H1 (cell line): ENCODE measurements at regions not wholly inside any gene's neighbourhood (a gene's known extent, or its start where the extent isn't known, plus 50 kb on each side); places are given as distances from the start of the nearest gene placed in this dataset.

Source experiments
- CTCF ChIA-PET: fragments of 300-600 bp; sonication (Branson Sonifier 250); formaldehyde crosslinking; loops from one replicate; lab custom pipeline; 2021; ENCODE audit not compliant: partially characterized antibody; lab: Charles Lee
- POLR2A ChIA-PET: fragments of 300-600 bp; sonication (Branson Sonifier 250); formaldehyde crosslinking; loops from one replicate; lab custom pipeline; 2021; ENCODE audit warnings: inconsistent platforms; ENCODE audit not compliant: partially characterized antibody; lab: Charles Lee
- DNase-seq, 2 experiments: peaks; one replicate each; pipeline versions ENCODE4 v3.0.0 to v3.0.0-alpha.2; 2010 to 2022; ENCODE audit warnings: low spot score in 2 of 2, low read depth in 1 of 2, mixed read lengths in 1 of 2
- FAIRE-seq: peaks from 2 replicates; lab custom pipeline; 2011; peaks lifted over from hg19 to GRCh38; lab: Jason Lieb, UNC
- H2AFZ ChIP-seq: 2 replicates; pipeline ENCODE4 v1.8.1; 2012; ENCODE audit warnings: low read length, inconsistent platforms
- H2AK5ac ChIP-seq: 2 replicates; pipeline ENCODE4 v1.6.1; 2013; ENCODE audit warnings: low read depth, low read length
- H2BK120ac ChIP-seq: replicated peaks from 2 replicates; pipeline ENCODE3; 2013; ENCODE audit warnings: low read depth, low read length, inconsistent platforms
- H2BK12ac ChIP-seq: 2 replicates; pipeline ENCODE4 v1.6.1; 2013; ENCODE audit warnings: low read depth, low read length
- H2BK15ac ChIP-seq: 2 replicates; pipeline ENCODE4 v1.6.1; 2013; ENCODE audit warnings: low read length
- H2BK20ac ChIP-seq: 2 replicates; pipeline ENCODE4 v1.6.1; 2013; ENCODE audit warnings: low read length
- H2BK5ac ChIP-seq: 2 replicates; pipeline ENCODE4 v1.6.1; 2013; ENCODE audit warnings: low read depth, low read length
- H3K14ac ChIP-seq: 2 replicates; pipeline ENCODE4 v1.6.1; 2013; ENCODE audit warnings: inconsistent platforms; ENCODE audit not compliant: insufficient read length
- H3K18ac ChIP-seq: 2 replicates; pipeline ENCODE4 v1.6.1; 2013; ENCODE audit warnings: low read length; ENCODE audit errors: extremely low read depth
- H3K23ac ChIP-seq: 2 replicates; pipeline ENCODE4 v1.6.1; 2013; ENCODE audit warnings: inconsistent platforms; ENCODE audit not compliant: insufficient read length
- H3K23me2 ChIP-seq: 2 replicates; pipeline ENCODE4 v1.6.1; 2013; ENCODE audit warnings: low read depth, low read length
- H3K27ac ChIP-seq: 2 replicates; pipeline ENCODE4 v1.6.1; 2011; ENCODE audit warnings: low read depth, low read length, inconsistent platforms
- H3K27me3 ChIP-seq, 4 experiments: replicated peaks in 1 of 4; 1 replicate in 1 of 4; 2 replicates in 3 of 4; pipeline versions ENCODE4 v1.6.1 to v1.8.1; 2011 to 2013; ENCODE audit warnings: low read length in 3 of 4, mild to moderate bottlenecking in 3 of 4, inconsistent platforms in 2 of 4, mixed read lengths in 2 of 4, moderate library complexity in 1 of 4; ENCODE audit not compliant: control insufficient read depth in 3 of 4, insufficient read depth in 3 of 4; ENCODE audit errors: extremely low read depth in 1 of 4
- H3K36me3 ChIP-seq, 4 experiments: 2 replicates each; pipeline versions ENCODE4 v1.6.1 to v1.8.1; 2011 to 2013; ENCODE audit warnings: mild to moderate bottlenecking in 4 of 4, low read length in 3 of 4, moderate library complexity in 2 of 4, control low read depth in 1 of 4, inconsistent platforms in 1 of 4; ENCODE audit not compliant: insufficient read depth in 4 of 4, control insufficient read depth in 2 of 4
- H3K4ac ChIP-seq: replicated peaks from 2 replicates; pipeline ENCODE3; 2013; ENCODE audit warnings: low read length, low read depth, mixed read lengths, inconsistent platforms; ENCODE audit not compliant: insufficient read length
- H3K4me1 ChIP-seq, 4 experiments: replicated peaks in 1 of 4; 1 replicate in 1 of 4; 2 replicates in 3 of 4; pipeline versions ENCODE4 v1.6.1 to v1.8.1; 2011 to 2013; ENCODE audit warnings: low read length in 3 of 4, inconsistent platforms in 2 of 4, mixed read lengths in 1 of 4; ENCODE audit not compliant: insufficient read depth in 4 of 4, control insufficient read depth in 3 of 4
- H3K4me2 ChIP-seq, 2 experiments: 2 replicates each; pipeline versions ENCODE4 v1.6.1 to v1.8.1; 2011 to 2013; ENCODE audit warnings: low read depth in 2 of 2, low read length in 2 of 2, control low read depth in 1 of 2, inconsistent platforms in 1 of 2, mild to moderate bottlenecking in 1 of 2; ENCODE audit not compliant: insufficient read depth in 1 of 2
- H3K4me3 ChIP-seq, 4 experiments: fragments of 200-600, 300-600 bp in 1 of 4; sonication (generic), shearing (Covaris generic), sonication (Bioruptor Twin) in 1 of 4; 2 replicates each; pipeline versions ENCODE4 v1.5.1 to v1.8.1; 2011 to 2016; ENCODE audit warnings: low read length in 4 of 4, low read depth in 3 of 4, control low read depth in 2 of 4, inconsistent platforms in 2 of 4, mild to moderate bottlenecking in 2 of 4, mixed read lengths in 1 of 4, moderate library complexity in 1 of 4; ENCODE audit not compliant: insufficient read depth in 2 of 4; ENCODE audit errors: extremely low read depth in 1 of 4
- H3K56ac ChIP-seq: replicated peaks from 2 replicates; pipeline ENCODE3; 2013; ENCODE audit warnings: low read depth, mild to moderate bottlenecking, mixed read lengths, low read length, inconsistent platforms; ENCODE audit not compliant: insufficient read length
- H3K79me1 ChIP-seq: 2 replicates; pipeline ENCODE4 v1.6.1; 2013; ENCODE audit warnings: low read depth, low read length, control low read depth
- H3K79me2 ChIP-seq, 2 experiments: 2 replicates each; pipeline versions ENCODE4 v1.6.1 to v1.8.1; 2012 to 2013; ENCODE audit warnings: low read length in 2 of 2, mild to moderate bottlenecking in 2 of 2, inconsistent platforms in 1 of 2; ENCODE audit not compliant: insufficient read depth in 2 of 2, control insufficient read depth in 1 of 2
- H3K9ac ChIP-seq, 4 experiments: replicated peaks in 1 of 4; 1 replicate in 1 of 4; 2 replicates in 3 of 4; pipeline versions ENCODE4 v1.6.1 to v1.8.1; 2011 to 2013; ENCODE audit warnings: low read depth in 3 of 4, low read length in 3 of 4, control low read depth in 2 of 4, mild to moderate bottlenecking in 2 of 4, moderate library complexity in 2 of 4, inconsistent platforms in 1 of 4; ENCODE audit errors: extremely low read depth in 1 of 4
- H3K9me3 ChIP-seq, 2 experiments: 2 replicates each; pipeline versions ENCODE4 v1.6.1 to v1.8.1; 2012 to 2013; ENCODE audit warnings: mild to moderate bottlenecking in 2 of 2, moderate library complexity in 2 of 2, control low read depth in 1 of 2, inconsistent platforms in 1 of 2, low read depth in 1 of 2, low read length in 1 of 2, mixed read lengths in 1 of 2; ENCODE audit not compliant: insufficient read depth in 2 of 2
- H4K20me1 ChIP-seq, 2 experiments: replicated peaks in 1 of 2; 2 replicates each; pipeline versions ENCODE3 to v1.8.1; 2011 to 2013; ENCODE audit warnings: inconsistent platforms in 2 of 2, low read length in 2 of 2, mild to moderate bottlenecking in 1 of 2; ENCODE audit not compliant: insufficient read depth in 2 of 2, control insufficient read depth in 1 of 2
- H4K5ac ChIP-seq: 2 replicates; pipeline ENCODE4 v1.6.1; 2013; ENCODE audit warnings: low read length, low read depth, mixed read lengths, inconsistent platforms; ENCODE audit not compliant: insufficient read length
- H4K8ac ChIP-seq: 2 replicates; pipeline ENCODE4 v1.8.0; 2013; ENCODE audit warnings: mild to moderate bottlenecking, moderate library complexity, low read length, inconsistent platforms; ENCODE audit not compliant: insufficient read depth; ENCODE audit errors: extremely low read depth
- H4K91ac ChIP-seq: replicated peaks from 2 replicates; pipeline ENCODE3; 2013; ENCODE audit warnings: low read length, mixed read lengths, inconsistent platforms; ENCODE audit not compliant: insufficient read length
- ASH2L ChIP-seq: fragments of 200-600, 300-600 bp; sonication (generic); IDR thresholded peaks from one replicate; pipeline ENCODE4 v1.7.1; 2017; ENCODE audit warnings: low read length
- TAF7 ChIP-seq: optimal IDR thresholded peaks from 2 replicates; pipeline ENCODE3; 2011; ENCODE audit warnings: low read depth, mild to moderate bottlenecking, inconsistent platforms, low read length, moderate library complexity, borderline replicate concordance
- TCF12 ChIP-seq: IDR thresholded peaks from 2 replicates; pipeline ENCODE4 v1.6.1; 2011; ENCODE audit warnings: low read depth, mild to moderate bottlenecking, low read length
- WGBS, 2 experiments: shearing (Covaris generic) in 1 of 2; methylation state at CpG; one replicate each; pipeline versions ENCODE4 v1.1.6 to v1.1.7; 2013 to 2015; ENCODE audit warnings: low lambda C conversion rate in 2 of 2, mixed read lengths in 2 of 2, inconsistent platforms in 1 of 2, low coverage in 1 of 2, missing lambda C conversion rate in 1 of 2; ENCODE audit not compliant: insufficient replicate concordance in 2 of 2, insufficient coverage in 1 of 2, insufficient read length in 1 of 2; ENCODE audit errors: extremely low coverage in 1 of 2, missing lambda C conversion rate in 1 of 2; 5-methylcytosine and 5-hydroxymethylcytosine counted together

- Histone ChIP-seq H2BK120ac (no peak overlapping the region), H4K8ac (no peak overlapping the region), H3K23ac (no peak overlapping the region), H3K79me2 (no peaks in the 10 kb centered on the region), H3K23me2 (no peaks in the 10 kb centered on the region; the same call in 1 of the 2 replicates), H3K4me2 (no peak overlapping the region), H3K27me3 (no peaks in the 10 kb centered on the region), H2AK5ac (no peak overlapping the region), H2AFZ (no peak overlapping the region), H3K14ac (no peak overlapping the region), H2BK12ac (no peak overlapping the region), H4K91ac (no peak overlapping the region), H3K4me1 (no peaks in the 10 kb centered on the region), H3K18ac (no peak overlapping the region), H3K9me3 (no peaks in the 10 kb centered on the region), H2BK5ac (no peak overlapping the region), H3K36me3 (no peaks in the 10 kb centered on the region), H4K5ac (no peak overlapping the region), H2BK20ac (no peak overlapping the region), H4K20me1 (no peaks in the 10 kb centered on the region), H2BK15ac (no peak overlapping the region), H3K4me3 (no peak overlapping the region), H3K4ac (no peak overlapping the region), H3K79me1 (no peaks in the 10 kb centered on the region), H3K9ac (no peak overlapping the region), H3K56ac (no peak overlapping the region), H3K27ac (no peak overlapping the region)
- ChIA-PET POLR2A (no interaction called here), CTCF (no interaction called here)
- TF ChIP-seq TAF7: no peak
- TF ChIP-seq TCF12: no peak
- TF ChIP-seq ASH2L: no peak
- DNase-seq (no peak), FAIRE-seq (no peak)
- 100% methylated on average over 2 of the region's 2 CpGs; no CpG with 5 or more reads in 1 of the 2 experiments for WGBS, 2 experiments
These were observed 276.9 kb upstream of the RUNX1 start for GRCh38 chr21:35325953-35326352.
